ENCODE measurements at regions not wholly inside any gene's neighbourhood (a gene's known extent, or its start where the extent isn't known, plus 50 kb on each side); places are given as distances from the start of the nearest gene placed in this dataset.
"Not testable (repeated sequence)": the region's sequence is repeated elsewhere in the genome, so short reads cannot be mapped to it uniquely, and the experiment has no call there.

DNA sequence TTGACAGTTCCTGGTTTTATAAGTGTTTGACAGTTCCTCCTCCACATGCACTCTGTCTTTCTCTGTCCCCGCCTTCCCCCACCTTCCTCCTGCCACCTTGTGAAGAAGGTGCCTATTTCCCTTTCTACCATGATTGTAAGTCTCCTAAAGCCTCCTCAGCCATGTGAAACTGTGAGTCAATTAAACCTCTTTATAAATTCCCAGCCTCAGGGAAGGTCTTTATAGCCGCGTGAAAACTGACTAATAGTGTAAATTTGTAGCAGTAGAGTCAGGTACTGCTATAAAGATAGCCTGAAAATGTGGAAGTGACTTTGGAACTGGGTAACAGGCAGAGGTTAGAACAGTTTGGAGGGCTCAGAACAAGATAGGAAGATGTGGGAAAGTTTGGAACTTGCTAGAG is 88.7 kb upstream of the ADORA2B start:
- TF ChIP-seq HDAC2, FOSL2 (CRISPR knock-in tag; IDR thresholded peaks at IDR 0.05): not testable (repeated sequence)
- TF ChIP-seq, protein P1, sequence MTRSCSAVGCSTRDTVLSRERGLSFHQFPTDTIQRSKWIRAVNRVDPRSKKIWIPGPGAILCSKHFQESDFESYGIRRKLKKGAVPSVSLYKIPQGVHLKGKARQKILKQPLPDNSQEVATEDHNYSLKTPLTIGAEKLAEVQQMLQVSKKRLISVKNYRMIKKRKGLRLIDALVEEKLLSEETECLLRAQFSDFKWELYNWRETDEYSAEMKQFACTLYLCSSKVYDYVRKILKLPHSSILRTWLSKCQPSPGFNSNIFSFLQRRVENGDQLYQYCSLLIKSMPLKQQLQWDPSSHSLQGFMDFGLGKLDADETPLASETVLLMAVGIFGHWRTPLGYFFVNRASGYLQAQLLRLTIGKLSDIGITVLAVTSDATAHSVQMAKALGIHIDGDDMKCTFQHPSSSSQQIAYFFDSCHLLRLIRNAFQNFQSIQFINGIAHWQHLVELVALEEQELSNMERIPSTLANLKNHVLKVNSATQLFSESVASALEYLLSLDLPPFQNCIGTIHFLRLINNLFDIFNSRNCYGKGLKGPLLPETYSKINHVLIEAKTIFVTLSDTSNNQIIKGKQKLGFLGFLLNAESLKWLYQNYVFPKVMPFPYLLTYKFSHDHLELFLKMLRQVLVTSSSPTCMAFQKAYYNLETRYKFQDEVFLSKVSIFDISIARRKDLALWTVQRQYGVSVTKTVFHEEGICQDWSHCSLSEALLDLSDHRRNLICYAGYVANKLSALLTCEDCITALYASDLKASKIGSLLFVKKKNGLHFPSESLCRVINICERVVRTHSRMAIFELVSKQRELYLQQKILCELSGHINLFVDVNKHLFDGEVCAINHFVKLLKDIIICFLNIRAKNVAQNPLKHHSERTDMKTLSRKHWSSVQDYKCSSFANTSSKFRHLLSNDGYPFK (CRISPR knock-in tag; IDR thresholded peaks at IDR 0.05; ENCODE audit: borderline replicate concordance): not testable (repeated sequence)
